GM12875 (cell line): ENCODE measurements at regions not wholly inside any gene's neighbourhood (a gene's known extent, or its start where the extent isn't known, plus 50 kb on each side); places are given as distances from the start of the nearest gene placed in this dataset.

Experiments
- H3K4me3 ChIP-seq: one replicate; pipeline ENCODE4 v1.5.1; 2011; ENCODE audit warnings: low read depth, low read length, control low read depth
- CTCF ChIP-seq: IDR thresholded peaks from 2 replicates; pipeline ENCODE4 v1.5.1; 2011; ENCODE audit warnings: low read depth, mild to moderate bottlenecking, control low read depth, inconsistent platforms, low read length, moderate library complexity, borderline replicate concordance; ENCODE audit not compliant: insufficient read depth

- no peak for TF ChIP-seq CTCF
- no peak overlapping the region for H3K4me3 ChIP-seq
Observed at GRCh38 chr19:31146546-31147183, 202.6 kb downstream of the TSHZ3 start.

GRCh38 chr19:31146015-31146414 is 203.2 kb downstream of the TSHZ3 start:
- no peak for TF ChIP-seq CTCF
- H3K4me3 ChIP-seq: no peak overlapping the region

GRCh38 chr19:31145007-31145406 is 204.2 kb downstream of the TSHZ3 start:
- no peak overlapping the region for H3K4me3 ChIP-seq
- TF ChIP-seq CTCF: no peak

- no peak for TF ChIP-seq CTCF
Observed at GRCh38 chr19:31144075-31144870, 205.0 kb downstream of the TSHZ3 start.

GRCh38 chr19:31141301-31141700 is 207.9 kb downstream of the TSHZ3 start:
- no peak for TF ChIP-seq CTCF

More at GRCh38 chr19:31144075-31144870, 205.0 kb downstream of the TSHZ3 start:
- H3K4me3 ChIP-seq: no peak overlapping the region

GRCh38 chr19:31140717-31141116 is 208.5 kb downstream of the TSHZ3 start:
- TF ChIP-seq CTCF: no peak
- H3K4me3 ChIP-seq: no peak overlapping the region

More at GRCh38 chr19:31141301-31141700, 207.9 kb downstream of the TSHZ3 start:
- H3K4me3 ChIP-seq: no peak overlapping the region

- H3K4me3 ChIP-seq: no peak overlapping the region
- TF ChIP-seq CTCF: no peak
Observed at GRCh38 chr19:31139871-31140505, 209.2 kb downstream of the TSHZ3 start.
